ENCODE measurements at regions not wholly inside any gene's neighbourhood (a gene's known extent, or its start where the extent isn't known, plus 50 kb on each side); places are given as distances from the start of the nearest gene placed in this dataset.

- no peaks in the 10 kb centered on the region for H3K27me3 ChIP-seq (ENCODE audit: insufficient read depth, low read depth, low read length)
- H3K9me2 ChIP-seq (ENCODE audit: insufficient read depth, low read length), result no peaks in the 10 kb centered on the region
- no peaks in the 10 kb centered on the region for H3K9me3 ChIP-seq (ENCODE audit: low read length)
- H3K4me3 ChIP-seq (ENCODE audit: low read length), result no peak overlapping the region
- no peaks in the 10 kb centered on the region for H3F3A ChIP-seq (ENCODE audit: insufficient read depth, low read length, poor library complexity, severe bottlenecking)
- H3K9ac ChIP-seq (ENCODE audit: low read length), result no peak overlapping the region
- no peak overlapping the region for H3K27ac ChIP-seq (ENCODE audit: low read length)
- no peaks in the 10 kb centered on the region for H3K79me2 ChIP-seq (replicated peaks; ENCODE audit: insufficient read depth, low read length)
- no peaks in the 10 kb centered on the region for H3K36me3 ChIP-seq (ENCODE audit: insufficient read depth, low read length)
- H3K4me2 ChIP-seq (ENCODE audit: low read length), result no peak overlapping the region
- no peaks in the 10 kb centered on the region for H4K20me1 ChIP-seq (ENCODE audit: insufficient read depth)
- H2AFZ ChIP-seq (ENCODE audit: low read depth, low read length), result no peak overlapping the region
- no peak for TF ChIP-seq REST (IDR thresholded peaks at IDR 0.05; ENCODE audit: borderline replicate concordance)
- TF ChIP-seq EZH2 (IDR thresholded peaks at IDR 0.05; ENCODE audit: borderline replicate concordance, insufficient read depth, low read length, poor library complexity, severe bottlenecking), result no peak
- TF ChIP-seq CTCF (IDR thresholded peaks at IDR 0.05; ENCODE audit: poor library complexity, severe bottlenecking), result no peak
- TF ChIP-seq SMC3 (conservative IDR thresholded peaks at IDR 0.05; ENCODE audit: poor library complexity), result no peak
- no peak for TF ChIP-seq MXI1 (conservative IDR thresholded peaks at IDR 0.05; ENCODE audit: poor library complexity, severe bottlenecking)
- no peak for TF ChIP-seq EP300 (conservative IDR thresholded peaks at IDR 0.05; ENCODE audit: poor library complexity, severe bottlenecking)
- TF ChIP-seq RAD21 (conservative IDR thresholded peaks at IDR 0.05), result no peak
- TF ChIP-seq TAF1 (IDR thresholded peaks at IDR 0.05; ENCODE audit: low read depth), result no peak
- TF ChIP-seq POLR2AphosphoS5 (IDR thresholded peaks at IDR 0.05), result no peak
These were observed 87.3 kb upstream of the RAB4A start for GRCh38 chr1:229183588-229183987.

- Histone ChIP-seq H3K9me2 (ENCODE audit: insufficient read depth, low read length) (no peaks in the 10 kb centered on the region), H3K27me3 (ENCODE audit: insufficient read depth, low read depth, low read length) (no peaks in the 10 kb centered on the region), H3K36me3 (ENCODE audit: insufficient read depth, low read length) (no peaks in the 10 kb centered on the region), H3K79me2 (replicated peaks; ENCODE audit: insufficient read depth, low read length) (no peaks in the 10 kb centered on the region), H3F3A (ENCODE audit: insufficient read depth, low read length, poor library complexity, severe bottlenecking) (no peaks in the 10 kb centered on the region), H3K4me2 (ENCODE audit: low read length) (no peak overlapping the region), H3K4me3 (ENCODE audit: low read length) (no peak overlapping the region), H3K27ac (ENCODE audit: low read length) (no peak overlapping the region), H3K9me3 (ENCODE audit: low read length) (no peaks in the 10 kb centered on the region), H4K20me1 (ENCODE audit: insufficient read depth) (no peaks in the 10 kb centered on the region), H3K9ac (ENCODE audit: low read length) (no peak overlapping the region), H2AFZ (ENCODE audit: low read depth, low read length) (no peak overlapping the region)
- TF ChIP-seq RAD21 (conservative IDR thresholded peaks at IDR 0.05) (no peak), EP300 (conservative IDR thresholded peaks at IDR 0.05; ENCODE audit: poor library complexity, severe bottlenecking) (no peak), EZH2 (IDR thresholded peaks at IDR 0.05; ENCODE audit: borderline replicate concordance, insufficient read depth, low read length, poor library complexity, severe bottlenecking) (no peak), CTCF (IDR thresholded peaks at IDR 0.05; ENCODE audit: poor library complexity, severe bottlenecking) (no peak), TAF1 (IDR thresholded peaks at IDR 0.05; ENCODE audit: low read depth) (no peak), REST (IDR thresholded peaks at IDR 0.05; ENCODE audit: borderline replicate concordance) (no peak)
These were observed 86.8 kb upstream of the RAB4A start for GRCh38 chr1:229184066-229184465.
